ENCODE measurements at regions not wholly inside any gene's neighbourhood (a gene's known extent, or its start where the extent isn't known, plus 50 kb on each side); places are given as distances from the start of the nearest gene placed in this dataset.

DNA sequence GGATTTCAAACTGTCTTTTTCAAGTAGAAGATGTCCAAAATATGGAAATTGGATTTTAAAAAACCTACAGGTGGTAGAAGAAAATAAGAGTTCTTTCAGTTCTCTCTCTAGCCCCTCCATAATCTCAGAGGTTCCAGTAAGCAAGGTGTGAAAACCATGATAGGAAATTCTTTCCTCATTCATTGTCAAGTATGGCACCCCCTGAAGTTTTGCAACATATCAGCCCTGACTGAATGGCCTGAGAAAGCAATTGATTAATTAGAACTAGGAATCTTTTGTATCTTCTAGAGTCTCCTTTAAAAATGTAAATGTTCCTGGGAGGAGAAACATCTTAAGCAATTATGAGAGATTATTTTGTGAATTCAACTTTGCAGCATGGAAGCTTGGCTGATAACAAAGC, 198.7 kb upstream of the STXBP5 start:
- intact Hi-C loops (cut with micrococcal nuclease) = no loop called here

GRCh38 chr6:147007441-147007840, 196.8 kb upstream of the STXBP5 start:
- no peaks in the 10 kb centered on the region for H3K9me3 ChIP-seq (ENCODE audit: control insufficient read depth in 2 of 3, low read length in 3 of 3)
- H3K4me1 ChIP-seq (ENCODE audit: control insufficient read depth in 2 of 2, insufficient read depth in 2 of 2, low read length in 2 of 2) = no peaks in the 10 kb centered on the region
- DNase-seq (no peak), ATAC-seq (no peak)
- no peaks in the 10 kb centered on the region for H3K36me3 ChIP-seq (ENCODE audit: control insufficient read depth in 2 of 3, insufficient read depth in 3 of 3, low read length in 3 of 3)
- Mint-ChIP-seq H3K4me3 (no peak overlapping the region), H3K27me3 (no peaks in the 10 kb centered on the region), H3K4me1 (peaks cover 0 to 6% (median 0%) of the 10 kb centered on the region in 7 donors), H3K36me3 (peaks cover 0 to 8% (median 5%) of the 10 kb centered on the region in 5 donors), H3K27ac (no peak overlapping the region), H3K9me3 (peaks cover 0 to 22% (median 5%) of the 10 kb centered on the region in 11 donors)
- H3K27me3 ChIP-seq (ENCODE audit: control insufficient read depth in 2 of 2, insufficient read depth in 2 of 2, low read length in 2 of 2) = no peaks in the 10 kb centered on the region
- intact Hi-C loops (cut with micrococcal nuclease) = no loop called here
- ChIA-PET CTCF (no interaction called here), POLR2A (no interaction called here)
- no peak overlapping the region for H3K27ac ChIP-seq (ENCODE audit: low read depth, low read length)
- no peak overlapping the region for H3K4me3 ChIP-seq (ENCODE audit: low read length)

More for the DNA sequence above, 198.7 kb upstream of the STXBP5 start:
- H3K4me1 Mint-ChIP-seq = peaks cover 0 to 6% (median under 1%) of the 10 kb centered on the region in 7 donors
- Histone ChIP-seq H3K4me3 (ENCODE audit: low read length) (no peak overlapping the region), H3K27ac (ENCODE audit: low read depth, low read length) (no peak overlapping the region), H3K9me3 (ENCODE audit: control insufficient read depth in 2 of 3, low read length in 3 of 3) (no peaks in the 10 kb centered on the region), H3K36me3 (ENCODE audit: control insufficient read depth in 2 of 3, insufficient read depth in 3 of 3, low read length in 3 of 3) (no peaks in the 10 kb centered on the region), H3K4me1 (ENCODE audit: control insufficient read depth in 2 of 2, insufficient read depth in 2 of 2, low read length in 2 of 2) (no peaks in the 10 kb centered on the region), H3K27me3 (ENCODE audit: control insufficient read depth in 2 of 2, insufficient read depth in 2 of 2, low read length in 2 of 2) (no peaks in the 10 kb centered on the region)
- peaks cover 0 to 18% (median 5%) of the 10 kb centered on the region in 11 donors for H3K9me3 Mint-ChIP-seq
- DNase-seq = no peak
- ChIA-PET POLR2A (no interaction called here), CTCF (no interaction called here)
- no peak overlapping the region for H3K4me3 Mint-ChIP-seq
- H3K36me3 Mint-ChIP-seq = peaks cover 0 to 8% (median 5%) of the 10 kb centered on the region in 5 donors
- H3K27me3 Mint-ChIP-seq = no peaks in the 10 kb centered on the region
- ATAC-seq = no peak
- no peak overlapping the region for H3K27ac Mint-ChIP-seq

DNA sequence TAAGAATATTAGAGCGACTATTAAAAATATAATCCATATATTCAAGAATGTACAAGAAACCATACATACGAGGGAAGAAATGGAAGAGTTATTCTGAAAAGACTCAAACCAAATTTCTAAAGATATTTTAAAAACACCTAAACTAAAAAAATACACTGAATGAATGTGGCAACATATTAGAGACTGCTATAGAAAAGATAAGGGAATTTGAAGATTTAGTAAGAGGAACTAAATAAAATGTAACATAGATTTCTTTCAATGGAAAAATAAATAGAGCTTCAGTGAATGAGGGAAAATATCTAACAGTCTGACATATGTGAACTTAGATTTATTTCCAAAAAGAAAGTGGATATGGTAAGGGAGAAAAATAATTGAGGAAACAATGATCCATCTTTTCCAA, 194.9 kb upstream of the STXBP5 start:
- intact Hi-C loops (cut with micrococcal nuclease) = no loop called here
- Histone ChIP-seq H3K4me3 (ENCODE audit: low read length) (no peak overlapping the region), H3K27me3 (ENCODE audit: control insufficient read depth in 2 of 2, insufficient read depth in 2 of 2, low read length in 2 of 2) (no peaks in the 10 kb centered on the region), H3K9me3 (ENCODE audit: control insufficient read depth in 2 of 3, low read length in 3 of 3) (no peaks in the 10 kb centered on the region), H3K4me1 (ENCODE audit: control insufficient read depth in 2 of 2, insufficient read depth in 2 of 2, low read length in 2 of 2) (no peaks in the 10 kb centered on the region), H3K27ac (ENCODE audit: low read depth, low read length) (no peak overlapping the region), H3K36me3 (ENCODE audit: control insufficient read depth in 2 of 3, insufficient read depth in 3 of 3, low read length in 3 of 3) (no peaks in the 10 kb centered on the region)
- Mint-ChIP-seq H3K4me1 (peaks cover 0 to 6% (median 0%) of the 10 kb centered on the region in 7 donors), H3K27ac (no peak overlapping the region), H3K36me3 (peaks cover 0 to 8% (median 5%) of the 10 kb centered on the region in 5 donors), H3K9me3 (peaks cover 0 to 22% (median 5%) of the 10 kb centered on the region in 11 donors), H3K4me3 (no peak overlapping the region), H3K27me3 (no peaks in the 10 kb centered on the region)
- CTCF ChIA-PET = no interaction called here
- POLR2A ChIA-PET = no interaction called here
- DNase-seq (no peak), ATAC-seq (no peak)

GRCh38 chr6:147015674-147016073, 188.5 kb upstream of the STXBP5 start:
- Histone ChIP-seq H3K27me3 (ENCODE audit: control insufficient read depth in 2 of 2, insufficient read depth in 2 of 2, low read length in 2 of 2) (no peaks in the 10 kb centered on the region), H3K4me1 (ENCODE audit: control insufficient read depth in 2 of 2, insufficient read depth in 2 of 2, low read length in 2 of 2) (no peaks in the 10 kb centered on the region), H3K4me3 (ENCODE audit: low read length) (no peak overlapping the region), H3K27ac (ENCODE audit: low read depth, low read length) (no peak overlapping the region), H3K9me3 (ENCODE audit: control insufficient read depth in 2 of 3, low read length in 3 of 3) (no peaks in the 10 kb centered on the region), H3K36me3 (ENCODE audit: control insufficient read depth in 2 of 3, insufficient read depth in 3 of 3, low read length in 3 of 3) (no peaks in the 10 kb centered on the region)
- Mint-ChIP-seq H3K4me1 (peaks cover 0 to 10% (median 8%) of the 10 kb centered on the region in 7 donors), H3K36me3 (no peaks in the 10 kb centered on the region), H3K27me3 (no peaks in the 10 kb centered on the region), H3K9me3 (peaks cover 0 to 2% (median 0%) of the 10 kb centered on the region in 11 donors), H3K27ac (no peak overlapping the region), H3K4me3 (no peak overlapping the region)
- no peak for ATAC-seq
- ChIA-PET POLR2A (no interaction called here), CTCF (no interaction called here)
- intact Hi-C loops (cut with micrococcal nuclease) = no loop called here
- DNase-seq = no peak

DNA sequence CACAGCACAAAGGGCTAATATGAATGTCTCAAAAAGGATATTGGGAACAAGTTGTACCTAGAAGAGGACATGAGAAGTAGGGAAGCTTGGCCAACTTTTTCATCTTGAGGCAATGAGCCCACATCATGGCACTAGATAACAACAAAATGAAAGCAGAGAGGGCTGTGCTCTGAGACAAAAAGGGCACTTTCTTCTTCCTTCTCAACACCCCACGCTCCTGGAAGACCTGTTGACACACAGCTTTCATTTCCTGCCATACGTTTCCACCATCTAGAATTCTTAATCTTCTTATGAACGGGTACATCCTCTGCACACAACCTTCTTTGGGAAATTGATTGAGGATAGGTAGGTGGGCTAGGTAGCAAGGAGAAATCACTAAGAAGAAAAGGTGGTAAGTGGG, 187.8 kb upstream of the STXBP5 start:
- no peaks in the 10 kb centered on the region for H3K36me3 ChIP-seq (ENCODE audit: control insufficient read depth in 2 of 3, insufficient read depth in 3 of 3, low read length in 3 of 3)

GRCh38 chr6:147017153-147017552, 187.1 kb upstream of the STXBP5 start:
- Mint-ChIP-seq H3K4me3 (no peak overlapping the region), H3K36me3 (no peaks in the 10 kb centered on the region), H3K27ac (no peak overlapping the region), H3K9me3 (no peaks in the 10 kb centered on the region), H3K4me1 (peaks cover 0 to 10% (median 8%) of the 10 kb centered on the region in 7 donors), H3K27me3 (no peaks in the 10 kb centered on the region)
- Histone ChIP-seq H3K27ac (ENCODE audit: low read depth, low read length) (no peak overlapping the region), H3K9me3 (ENCODE audit: control insufficient read depth in 2 of 3, low read length in 3 of 3) (no peaks in the 10 kb centered on the region), H3K4me3 (ENCODE audit: low read length) (no peak overlapping the region), H3K27me3 (ENCODE audit: control insufficient read depth in 2 of 2, insufficient read depth in 2 of 2, low read length in 2 of 2) (no peaks in the 10 kb centered on the region), H3K36me3 (ENCODE audit: control insufficient read depth in 2 of 3, insufficient read depth in 3 of 3, low read length in 3 of 3) (no peaks in the 10 kb centered on the region), H3K4me1 (ENCODE audit: control insufficient read depth in 2 of 2, insufficient read depth in 2 of 2, low read length in 2 of 2) (no peaks in the 10 kb centered on the region)
- ChIA-PET POLR2A (no interaction called here), CTCF (no interaction called here)
- intact Hi-C loops (cut with micrococcal nuclease) = no loop called here
- DNase-seq (no peak), ATAC-seq (no peak)

More for the DNA sequence above, 187.8 kb upstream of the STXBP5 start:
- H3K4me1 Mint-ChIP-seq = peaks cover 0 to 10% (median 8%) of the 10 kb centered on the region in 7 donors
- Histone ChIP-seq H3K27me3 (ENCODE audit: control insufficient read depth in 2 of 2, insufficient read depth in 2 of 2, low read length in 2 of 2) (no peaks in the 10 kb centered on the region), H3K4me1 (ENCODE audit: control insufficient read depth in 2 of 2, insufficient read depth in 2 of 2, low read length in 2 of 2) (no peaks in the 10 kb centered on the region), H3K27ac (ENCODE audit: low read depth, low read length) (no peak overlapping the region), H3K4me3 (ENCODE audit: low read length) (no peak overlapping the region), H3K9me3 (ENCODE audit: control insufficient read depth in 2 of 3, low read length in 3 of 3) (no peaks in the 10 kb centered on the region)
- DNase-seq = peak in 1 of 9 donors; percentile 6
- peak overlapping the region in 2 of 10 donors; percentile 11 to 13 for H3K4me3 Mint-ChIP-seq
- peak overlapping the region in 1 of 9 donors; percentile 3 for H3K27ac Mint-ChIP-seq
- ChIA-PET CTCF (no interaction called here), POLR2A (no interaction called here)
- intact Hi-C loops (cut with micrococcal nuclease) = no loop called here
- no peaks in the 10 kb centered on the region for H3K27me3 Mint-ChIP-seq
- ATAC-seq = no peak
- H3K36me3 Mint-ChIP-seq = no peaks in the 10 kb centered on the region
- H3K9me3 Mint-ChIP-seq = no peaks in the 10 kb centered on the region

- H3K36me3 Mint-ChIP-seq = no peaks in the 10 kb centered on the region
- Histone ChIP-seq H3K27me3 (ENCODE audit: control insufficient read depth in 2 of 2, insufficient read depth in 2 of 2, low read length in 2 of 2) (no peaks in the 10 kb centered on the region), H3K4me3 (ENCODE audit: low read length) (no peak overlapping the region), H3K27ac (ENCODE audit: low read depth, low read length) (no peak overlapping the region), H3K9me3 (ENCODE audit: control insufficient read depth in 2 of 3, low read length in 3 of 3) (no peaks in the 10 kb centered on the region), H3K36me3 (ENCODE audit: control insufficient read depth in 2 of 3, insufficient read depth in 3 of 3, low read length in 3 of 3) (no peaks in the 10 kb centered on the region), H3K4me1 (ENCODE audit: control insufficient read depth in 2 of 2, insufficient read depth in 2 of 2, low read length in 2 of 2) (no peaks in the 10 kb centered on the region)
- intact Hi-C loops (cut with micrococcal nuclease) = no loop called here
- H3K4me1 Mint-ChIP-seq = peaks cover 0 to 10% (median 8%) of the 10 kb centered on the region in 7 donors
- H3K4me3 Mint-ChIP-seq = no peak overlapping the region
- H3K9me3 Mint-ChIP-seq = no peaks in the 10 kb centered on the region
- no peak overlapping the region for H3K27ac Mint-ChIP-seq
- ATAC-seq (no peak), DNase-seq (no peak)
- H3K27me3 Mint-ChIP-seq = no peaks in the 10 kb centered on the region
- CTCF ChIA-PET = no interaction called here
- POLR2A ChIA-PET = no interaction called here
Measured at GRCh38 chr6:147019001-147019400, 185.2 kb upstream of the STXBP5 start.
